Liver (tissue), 3 donors: ENCODE measurements at regions not wholly inside any gene's neighbourhood (a gene's known extent, or its start where the extent isn't known, plus 50 kb on each side); places are given as distances from the start of the nearest gene placed in this dataset.

Source experiments
- CTCF ChIP-seq: fragments of 150-350 bp; IDR thresholded peaks from 2 replicates; pipeline ENCODE4 v1.5.1; 2017; ENCODE audit warnings: improper control_type of control experiment, low read depth, low read length; ENCODE audit not compliant: missing input control
- EGR1 ChIP-seq, 2 donors: IDR thresholded peaks; 2 replicates each; pipeline ENCODE4 v1.6.1; 2016 to 2018; ENCODE audit warnings: antibody characterized with exemption in 2 of 2, low read depth in 2 of 2
- FOXA1 ChIP-seq: IDR thresholded peaks from 2 replicates; pipeline ENCODE4 v1.6.1; 2016; ENCODE audit warnings: antibody characterized with exemption
- GABPA ChIP-seq, 2 donors: IDR thresholded peaks in 1 of 2; conservative IDR thresholded peaks in 1 of 2; 2 replicates each; pipeline ENCODE4 v1.6.1; 2016; ENCODE audit warnings: antibody characterized with exemption in 2 of 2, mild to moderate bottlenecking in 1 of 2, moderate library complexity in 1 of 2
- JUND ChIP-seq, 2 donors: IDR thresholded peaks; 2 replicates each; pipeline ENCODE4 v1.6.1; 2016; ENCODE audit warnings: antibody characterized with exemption in 2 of 2
- MAX ChIP-seq: IDR thresholded peaks from 2 replicates; pipeline ENCODE4 v1.6.1; 2016; ENCODE audit warnings: antibody characterized with exemption
- NR2F2 ChIP-seq: IDR thresholded peaks from 2 replicates; pipeline ENCODE4 v1.6.1; 2016; ENCODE audit warnings: antibody characterized with exemption
- RAD21 ChIP-seq, 2 donors: IDR thresholded peaks; 2 replicates each; pipeline ENCODE4 v1.6.1; 2016; ENCODE audit warnings: antibody characterized with exemption in 2 of 2, mild to moderate bottlenecking in 2 of 2
- REST ChIP-seq: IDR thresholded peaks from 2 replicates; pipeline ENCODE4 v1.6.1; 2016; ENCODE audit warnings: antibody characterized with exemption, mild to moderate bottlenecking
- TAF1 ChIP-seq: conservative IDR thresholded peaks from 2 replicates; pipeline ENCODE4 v1.6.1; 2016; ENCODE audit warnings: antibody characterized with exemption, mild to moderate bottlenecking
- ZBTB33 ChIP-seq: IDR thresholded peaks from 2 replicates; pipeline ENCODE4 v1.6.1; 2016; ENCODE audit warnings: antibody characterized with exemption
- donor health status: healthy.
- donor health status: healthy.

- no peak for TF ChIP-seq CTCF
- no peak for TF ChIP-seq TAF1
- no peak for TF ChIP-seq ZBTB33
- TF ChIP-seq EGR1 (IDR thresholded peaks at IDR 0.05; ENCODE audit: low read depth in 2 of 2) = no peak
- no peak for TF ChIP-seq JUND (IDR thresholded peaks at IDR 0.05)
- TF ChIP-seq FOXA1 = no peak
- no peak for TF ChIP-seq GABPA (IDR thresholded peaks at IDR 0.05 in 1 of 2, conservative IDR thresholded peaks at IDR 0.05 in 1 of 2)
- no peak for TF ChIP-seq REST
- TF ChIP-seq MAX = no peak
- no peak for TF ChIP-seq NR2F2
- no peak for TF ChIP-seq RAD21 (IDR thresholded peaks at IDR 0.05)
Measured at GRCh38 chr6:137311940-137312339, 92.8 kb upstream of the IFNGR1 start.
